ENCODE measurements at regions not wholly inside any gene's neighbourhood (a gene's known extent, or its start where the extent isn't known, plus 50 kb on each side); places are given as distances from the start of the nearest gene placed in this dataset.

DNA sequence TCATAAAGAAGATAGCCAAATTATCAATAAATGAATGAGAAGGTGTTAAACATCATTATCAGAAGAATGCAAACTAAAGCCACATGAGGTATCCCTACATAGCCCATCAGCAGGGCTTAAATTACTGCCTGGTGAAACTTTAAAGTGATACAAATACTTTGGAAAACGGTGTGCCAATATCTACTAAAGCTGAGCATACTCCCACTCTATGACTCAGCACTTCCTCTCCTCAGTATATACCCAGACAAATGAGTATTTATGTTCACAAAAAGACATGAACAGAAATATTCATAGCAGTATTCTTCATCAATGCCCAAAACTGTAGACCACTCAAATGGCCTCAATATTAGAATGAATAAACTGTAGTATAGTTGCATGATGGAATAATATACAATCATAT is 284.6 kb upstream of the ZC3H12C start:
- no peak for DNase-seq

DNA sequence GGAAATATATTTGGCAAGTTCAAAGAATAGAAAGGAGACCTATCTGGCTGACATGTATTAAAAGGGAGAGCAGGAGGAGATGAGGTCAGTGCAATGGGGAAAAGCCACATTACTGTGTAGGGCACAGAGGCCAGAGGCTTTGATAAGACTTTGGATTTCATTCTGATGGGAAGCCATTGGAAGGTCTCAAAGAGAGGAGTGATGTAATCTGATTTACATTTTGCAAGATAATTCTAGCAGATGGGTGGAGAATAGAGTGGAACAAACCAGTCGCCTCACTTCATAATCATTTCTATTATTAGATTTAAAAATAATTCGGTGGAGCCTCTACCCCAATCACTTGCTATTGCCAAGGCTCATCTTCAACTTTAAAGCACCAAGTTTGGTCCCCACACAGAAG is 278.4 kb upstream of the ZC3H12C start:
- DNase-seq: no peak

GRCh38 chr11:109815500-109816150 is 277.6 kb upstream of the ZC3H12C start:
- DNase-seq: no peak

DNA sequence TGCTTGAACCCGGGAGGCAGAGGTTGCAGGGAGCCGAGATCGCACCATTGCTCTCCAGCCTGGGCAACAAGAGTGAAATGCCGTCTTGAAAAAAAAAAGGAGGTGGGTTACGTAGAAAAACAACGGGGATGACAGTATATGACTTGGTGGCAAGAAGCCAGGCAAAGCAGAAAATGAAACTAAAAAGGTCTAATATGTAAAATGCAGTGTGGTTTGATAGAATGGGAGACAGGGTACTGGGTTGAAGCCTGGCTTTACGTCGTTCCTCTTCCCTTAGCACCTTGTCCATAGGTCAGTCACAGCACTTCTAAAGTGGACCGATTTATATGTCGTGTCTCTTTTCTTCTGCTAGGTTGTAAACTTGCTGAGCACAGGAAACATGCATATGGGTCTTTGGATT is 274.9 kb upstream of the ZC3H12C start:
- no peak for DNase-seq

DNA sequence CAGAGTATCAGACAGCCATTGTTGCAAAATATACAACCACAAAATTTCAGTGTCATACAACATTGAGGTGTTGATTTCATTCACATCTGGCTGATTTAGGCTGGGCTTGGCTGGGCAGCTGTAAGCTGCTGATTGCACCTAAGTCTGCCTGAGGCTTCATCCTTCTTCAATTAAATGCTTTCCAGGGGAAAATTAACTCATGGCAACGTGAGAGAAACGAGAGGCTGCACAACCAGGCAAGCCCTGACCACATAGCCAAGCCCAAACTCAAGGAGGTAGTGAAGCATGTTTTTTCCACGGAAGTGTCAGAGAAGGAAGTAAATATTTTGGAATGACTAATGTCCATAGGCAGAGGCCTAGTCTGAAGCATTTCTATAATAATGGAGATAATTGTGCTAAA is 273.8 kb upstream of the ZC3H12C start:
- DNase-seq: no peak

DNA sequence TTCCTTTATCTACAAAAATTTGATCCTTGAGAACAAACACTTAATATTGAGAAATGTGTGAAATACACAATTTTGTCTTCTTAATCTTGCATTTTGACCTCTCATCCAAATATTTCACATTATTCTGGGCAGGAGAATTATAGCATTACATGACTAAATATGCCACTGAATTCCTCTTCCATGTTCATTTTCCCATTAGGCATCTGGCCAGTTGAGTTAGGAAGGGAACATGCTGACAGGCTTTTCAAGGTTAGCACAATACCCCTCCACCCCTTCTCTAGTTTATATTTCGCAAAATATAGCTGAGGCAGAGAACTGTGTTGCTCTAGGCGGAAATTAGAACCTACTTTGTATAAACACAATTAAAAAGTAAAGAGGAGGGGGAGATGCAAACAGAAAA is 271.7 kb upstream of the ZC3H12C start:
- no peak for DNase-seq

- no peak for DNase-seq
These were observed 270.6 kb upstream of the ZC3H12C start for GRCh38 chr11:109822436-109823102.

- DNase-seq: no peak
These were observed 264.8 kb upstream of the ZC3H12C start for GRCh38 chr11:109828387-109828786.

DNA sequence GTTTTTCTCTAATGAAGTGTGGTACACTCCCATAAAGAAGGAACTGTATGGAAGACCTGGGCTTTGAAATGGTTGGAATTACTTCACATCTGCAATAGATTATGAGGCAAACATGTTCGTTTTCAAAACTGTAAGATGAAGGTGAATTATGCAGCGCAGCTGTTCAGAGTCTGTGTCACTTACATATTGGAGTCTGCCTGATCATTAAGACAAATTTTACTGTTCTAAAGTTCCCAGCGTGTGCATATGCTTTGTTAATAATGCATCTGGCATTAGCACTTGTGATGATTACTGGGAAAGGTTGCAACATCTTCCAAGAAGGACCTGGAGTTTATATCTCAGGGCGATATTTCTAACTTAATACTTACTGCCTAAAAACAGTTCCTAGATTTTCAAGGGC is 255.2 kb upstream of the ZC3H12C start:
- DNase-seq: no peak

DNA sequence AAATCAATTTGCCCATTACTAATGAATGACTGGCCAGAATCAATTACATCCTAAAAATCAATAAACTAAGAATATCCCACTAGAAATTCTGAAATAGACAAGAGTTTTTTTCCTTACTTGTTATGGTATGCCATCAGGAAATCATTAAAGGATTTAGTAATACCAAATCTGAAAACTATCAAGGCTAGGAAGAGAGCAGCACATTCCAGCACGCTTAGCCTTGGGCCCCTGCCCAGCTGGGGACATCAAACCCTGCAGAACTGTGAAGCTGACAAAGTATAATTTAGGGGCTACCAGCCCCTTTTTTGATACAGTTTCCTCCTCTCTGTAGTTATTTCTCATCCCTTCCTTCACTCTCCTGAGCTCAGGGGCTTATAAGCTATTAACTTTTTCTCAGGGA is 247.8 kb upstream of the ZC3H12C start:
- DNase-seq: no peak

- no peak for DNase-seq
These were observed 245.6 kb upstream of the ZC3H12C start for GRCh38 chr11:109847621-109848020.

- no peak for DNase-seq
These were observed 244.1 kb upstream of the ZC3H12C start for GRCh38 chr11:109849051-109849450.

DNA sequence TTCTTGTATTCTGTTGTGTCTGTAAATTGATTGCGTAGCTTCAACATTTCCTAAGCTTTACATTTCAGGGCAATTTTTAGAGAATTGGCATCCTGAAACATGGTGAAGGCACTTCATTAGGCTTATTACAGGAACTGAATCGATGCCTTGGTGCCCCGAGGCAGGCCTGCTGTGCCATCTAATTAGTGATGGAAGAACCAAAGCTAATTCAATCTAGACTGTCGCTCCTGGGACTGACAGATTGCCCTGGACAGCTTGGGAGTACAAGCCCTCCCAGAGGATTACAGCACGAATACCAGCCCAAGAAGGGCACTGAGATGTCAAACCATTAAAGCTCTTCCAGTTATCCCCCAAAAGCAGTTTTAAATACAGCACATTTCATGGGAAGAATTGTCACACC is 243.2 kb upstream of the ZC3H12C start:
- no peak for DNase-seq

DNA sequence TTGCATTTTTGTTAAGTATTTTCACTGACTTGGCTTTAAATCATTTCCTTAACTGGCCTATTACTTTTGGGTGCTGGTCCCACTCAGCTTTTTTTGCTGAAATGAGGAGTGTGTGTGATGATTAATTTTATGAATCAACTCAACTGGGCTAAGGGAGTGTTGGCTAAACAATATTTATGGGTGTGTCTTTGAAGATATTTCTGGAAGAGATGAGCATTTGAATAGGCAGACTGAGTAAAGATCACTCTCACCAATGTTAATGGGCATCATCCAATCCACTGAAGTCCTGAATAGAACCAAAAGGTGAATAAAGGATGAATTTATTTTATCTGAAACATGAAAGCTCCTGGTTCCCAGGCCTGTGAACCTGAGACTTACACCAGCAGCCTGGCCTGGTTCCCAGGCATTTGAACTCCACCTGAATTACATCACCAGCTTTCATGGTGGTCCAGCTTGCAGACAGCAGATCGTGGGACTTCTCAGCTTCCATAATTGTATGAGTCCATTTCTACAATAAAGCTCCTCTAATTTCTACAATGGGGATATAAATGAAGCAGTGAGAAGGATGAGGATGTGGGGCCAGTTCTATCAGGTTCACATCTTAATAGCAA is 241.3 kb upstream of the ZC3H12C start:
- no peak for DNase-seq

- peak; percentile 42 to 62 for DNase-seq
These were observed 239.9 kb upstream of the ZC3H12C start for GRCh38 chr11:109853156-109853776.

DNA sequence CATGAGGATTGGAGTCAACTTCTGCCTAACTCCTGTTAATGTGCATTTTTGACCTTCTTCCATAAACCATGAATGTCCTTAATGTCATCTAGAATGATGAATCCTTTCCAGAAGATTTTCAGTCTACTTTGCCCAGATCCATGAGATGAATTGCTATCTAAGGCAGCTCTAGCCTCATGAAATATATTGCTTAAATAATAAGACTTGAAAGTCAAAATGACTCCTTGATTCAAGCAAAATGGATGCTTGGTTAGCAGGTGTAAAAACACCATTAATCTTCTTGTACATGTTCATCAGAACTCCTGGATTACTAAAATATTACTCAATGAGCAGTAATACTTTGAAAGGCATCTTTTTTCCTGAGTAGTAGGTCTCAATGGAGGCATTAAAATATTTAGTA is 238.5 kb upstream of the ZC3H12C start:
- DNase-seq: no peak

DNA sequence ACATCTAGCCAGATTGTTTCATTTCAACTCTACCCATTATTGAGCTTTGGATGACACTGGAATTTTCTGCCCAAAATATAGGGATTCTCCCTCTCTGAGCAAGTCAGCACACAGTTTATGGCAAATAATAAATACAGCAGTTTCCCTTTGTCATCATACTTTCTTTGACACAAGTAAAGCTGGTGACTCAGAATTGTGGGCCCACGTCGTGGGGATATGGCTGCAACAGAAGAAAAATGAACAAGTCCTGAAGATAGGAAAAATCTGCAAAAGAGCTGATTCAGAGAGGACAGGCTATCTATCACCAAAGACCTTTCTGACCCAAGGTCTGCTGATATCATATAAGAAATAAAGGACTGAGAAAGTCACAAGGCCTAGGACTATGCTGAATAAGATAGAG is 236.3 kb upstream of the ZC3H12C start:
- DNase-seq: no peak

GRCh38 chr11:109857637-109858036 is 235.6 kb upstream of the ZC3H12C start:
- no peak for DNase-seq

GRCh38 chr11:109858152-109858551 is 235.0 kb upstream of the ZC3H12C start:
- DNase-seq: no peak

- DNase-seq: no peak
These were observed 234.0 kb upstream of the ZC3H12C start for GRCh38 chr11:109859045-109859724.

GRCh38 chr11:109862835-109863234 is 230.4 kb upstream of the ZC3H12C start:
- DNase-seq: no peak

DNA sequence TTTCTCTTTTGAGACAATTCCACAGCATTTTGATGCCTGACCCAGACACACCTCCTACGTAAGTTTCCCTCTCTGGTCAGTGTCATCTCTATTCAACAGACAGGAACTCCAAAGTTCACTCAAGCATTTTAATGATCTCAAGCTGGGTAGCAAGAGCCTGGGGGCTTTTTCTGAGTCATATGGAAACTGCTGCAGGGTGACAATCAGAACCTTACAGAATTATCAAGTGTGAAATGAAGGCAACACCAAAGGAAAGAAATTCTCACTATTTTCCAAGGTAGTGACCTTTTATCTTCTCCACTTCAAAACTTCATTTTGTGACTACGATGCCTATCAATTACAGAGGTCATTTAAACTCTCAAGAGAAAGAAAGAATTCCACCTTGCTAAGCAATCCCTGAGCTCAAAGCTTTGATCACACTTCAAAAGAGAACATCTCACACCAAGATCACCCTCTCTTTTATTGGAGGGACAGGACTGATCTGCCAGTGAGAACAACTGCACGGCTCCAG is 229.0 kb upstream of the ZC3H12C start:
- no peak for DNase-seq

- no peak for DNase-seq
These were observed 228.2 kb upstream of the ZC3H12C start for GRCh38 chr11:109864834-109865547.
